Central memory CD8-positive, alpha-beta T cell (primary cell): ENCODE measurements at regions not wholly inside any gene's neighbourhood (a gene's known extent, or its start where the extent isn't known, plus 50 kb on each side); places are given as distances from the start of the nearest gene placed in this dataset.
A peak's percentile ranks its signal among the peaks of the same experiment; 100 is the strongest.

Source experiments
- ATAC-seq: fragments of 150-1000 bp; cut with Tn5 transposase; replicated peaks from 2 replicates; pipeline ENCODE4 v1.10.0; 2022; ENCODE audit warnings: mild to moderate bottlenecking, moderate FRiP score, moderate number of reproducible peaks; ENCODE audit not compliant: poor library complexity, severe bottlenecking; ENCODE audit errors: extremely low read depth
- DNase-seq, 2 donors: peaks; one replicate each; pipeline ENCODE4 v3.0.0; 2021; ENCODE audit warnings: low spot score in 2 of 2
- H3K27ac Mint-ChIP-seq: one replicate; pipeline ENCODE4 v1.8.0; 2022; ENCODE audit warnings: low read depth, mild to moderate bottlenecking, moderate library complexity, mixed read lengths
- H3K27me3 Mint-ChIP-seq: one replicate; pipeline ENCODE4 v1.8.0; 2022; ENCODE audit warnings: mixed read lengths
- H3K36me3 Mint-ChIP-seq: one replicate; pipeline ENCODE4 v1.8.0; 2022; ENCODE audit warnings: mild to moderate bottlenecking, moderate library complexity, mixed read lengths; ENCODE audit not compliant: insufficient read depth
- H3K4me1 Mint-ChIP-seq: one replicate; pipeline ENCODE4 v1.8.0; 2022; ENCODE audit warnings: mixed read lengths
- H3K4me3 Mint-ChIP-seq: one replicate; pipeline ENCODE4 v1.8.0; 2022; ENCODE audit warnings: mild to moderate bottlenecking, moderate library complexity, mixed read lengths
- H3K9me3 Mint-ChIP-seq: one replicate; pipeline ENCODE4 v1.8.0; 2022; ENCODE audit warnings: mixed read lengths

DNA sequence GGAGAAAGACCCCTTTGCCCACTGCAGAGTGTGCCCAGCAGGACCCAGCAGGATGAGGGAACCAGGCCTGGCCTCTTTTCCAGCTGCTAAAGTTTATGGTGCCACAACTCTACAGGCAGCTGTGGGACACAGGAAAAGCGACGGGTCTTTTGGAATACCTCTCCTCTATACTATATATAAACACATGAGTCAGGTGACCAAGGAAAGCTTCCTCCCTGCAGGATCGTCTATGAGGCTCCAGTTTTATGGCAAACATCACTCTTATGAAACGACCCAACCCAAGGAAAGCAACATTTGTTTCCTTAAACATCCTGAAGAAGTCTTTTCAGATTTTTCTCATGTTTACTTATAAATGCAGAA lies 102.8 kb upstream of the AKIP1 start:
- Mint-ChIP-seq H3K9me3 (no peaks in the 10 kb centered on the region), H3K27me3 (peaks cover 33% of the 10 kb centered on the region), H3K36me3 (no peaks in the 10 kb centered on the region), H3K27ac (no peak overlapping the region), H3K4me1 (peaks cover 8% of the 10 kb centered on the region), H3K4me3 (no peak overlapping the region)
- ATAC-seq (no peak), DNase-seq (no peak)

DNA sequence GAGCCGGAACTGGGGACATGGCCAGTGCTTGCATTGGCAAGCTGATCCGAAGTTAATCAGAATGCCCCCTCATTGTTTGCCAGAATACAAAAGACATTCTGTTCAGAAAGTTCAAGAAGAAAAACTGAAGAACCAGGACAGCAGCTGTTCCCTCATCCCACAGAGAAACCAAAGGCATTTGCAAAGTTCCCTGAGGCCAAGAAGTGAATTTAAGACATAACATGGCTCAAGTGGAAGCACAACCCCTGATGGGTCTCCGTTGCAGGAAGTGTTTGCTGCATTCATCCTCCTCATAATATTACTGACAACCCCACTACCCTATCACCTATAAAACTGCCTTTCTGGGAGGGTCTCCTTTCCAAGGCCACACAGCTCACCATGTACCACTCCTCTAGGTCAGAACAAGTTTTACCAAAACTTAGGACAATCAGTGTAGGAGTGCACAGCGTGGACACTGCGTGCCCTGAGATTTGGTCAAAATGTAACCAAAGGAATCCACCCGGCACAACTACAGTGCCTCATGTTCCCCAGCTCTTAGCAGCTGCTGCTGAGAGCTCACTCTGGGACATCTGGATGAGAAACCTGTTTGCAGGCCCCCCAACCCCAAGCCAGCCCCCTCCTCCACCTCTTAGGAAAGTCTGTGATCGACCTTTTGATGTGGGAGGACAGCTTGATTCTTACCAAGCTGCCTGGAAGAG lies 101.6 kb upstream of the AKIP1 start:
- Mint-ChIP-seq H3K4me1 (peaks cover 8% of the 10 kb centered on the region), H3K4me3 (no peak overlapping the region)

DNA sequence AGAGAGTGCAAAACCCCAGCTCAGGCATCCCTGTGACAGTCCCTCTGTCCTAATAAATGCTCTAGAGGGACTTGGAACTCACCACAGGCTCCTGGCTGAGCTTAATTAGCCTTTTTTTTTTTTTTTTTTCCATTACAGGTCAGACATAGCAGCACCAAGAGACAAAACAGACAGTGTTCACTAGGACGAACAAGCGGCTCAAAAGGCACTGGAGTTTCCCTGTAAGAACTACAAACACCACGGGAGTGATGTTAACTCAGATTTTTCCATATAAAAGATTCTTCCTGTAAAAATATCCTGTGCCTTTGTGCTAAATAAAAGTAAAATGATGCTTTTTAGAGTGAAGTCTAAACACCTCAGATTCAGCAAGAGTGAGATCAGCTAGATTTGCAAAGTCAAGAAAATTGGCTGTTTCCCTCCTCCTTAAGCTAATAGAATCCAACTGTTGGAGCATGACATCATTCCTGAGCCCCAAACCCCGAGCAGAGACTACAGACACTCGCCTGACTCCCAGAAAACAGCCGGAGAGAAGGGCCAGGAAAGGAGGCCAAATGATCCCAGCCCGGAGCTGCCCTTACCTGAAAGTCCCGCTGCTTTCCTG lies 101.0 kb upstream of the AKIP1 start:
- DNase-seq (no peak), ATAC-seq (no peak)
- Mint-ChIP-seq H3K4me1 (peaks cover 8% of the 10 kb centered on the region), H3K4me3 (no peak overlapping the region), H3K27ac (no peak overlapping the region), H3K9me3 (no peaks in the 10 kb centered on the region), H3K36me3 (no peaks in the 10 kb centered on the region), H3K27me3 (peaks cover 33% of the 10 kb centered on the region)

More for the DNA sequence above, 101.6 kb upstream of the AKIP1 start:
- Mint-ChIP-seq H3K27me3 (peaks cover 33% of the 10 kb centered on the region), H3K36me3 (no peaks in the 10 kb centered on the region), H3K9me3 (no peaks in the 10 kb centered on the region), H3K27ac (no peak overlapping the region)
- DNase-seq = no peak
- no peak for ATAC-seq

DNA sequence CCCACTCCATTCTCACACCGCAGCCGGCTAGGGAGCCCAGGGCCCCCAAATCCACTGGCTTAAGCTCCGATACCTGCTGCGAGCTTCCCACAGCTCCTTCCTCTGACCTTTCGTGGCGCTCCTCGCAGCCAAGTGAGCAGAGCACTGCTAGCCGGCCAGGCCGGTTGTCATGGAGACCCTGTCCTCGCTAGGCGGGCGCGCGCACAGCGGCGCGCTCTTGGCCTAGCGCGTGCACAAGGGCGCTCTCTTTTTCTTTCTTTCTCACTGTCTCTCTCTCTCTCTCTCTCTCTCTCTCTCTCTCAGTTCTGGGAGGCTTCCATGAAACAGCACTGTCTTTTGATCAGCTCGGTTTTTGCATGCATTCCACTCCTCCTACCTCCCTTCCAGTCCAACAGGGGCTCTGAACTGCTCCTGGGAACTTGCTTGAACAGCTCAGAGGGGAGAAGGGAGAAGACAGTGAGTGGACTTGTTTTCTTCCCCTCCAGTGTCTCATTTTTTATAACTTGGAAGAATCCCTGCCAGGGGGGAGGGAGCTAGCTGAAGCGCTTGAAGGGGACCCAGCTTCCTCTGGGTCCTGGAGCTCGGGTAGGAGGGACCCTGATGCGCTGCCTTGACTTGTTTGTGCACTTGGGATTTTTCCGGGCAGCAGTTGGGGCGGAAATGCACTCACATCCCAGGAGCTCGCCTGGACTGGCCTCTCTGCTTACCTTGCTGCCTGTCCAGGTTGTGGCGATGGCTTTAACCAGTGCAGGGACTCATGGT lies 100.3 kb upstream of the AKIP1 start:
- H3K4me1 Mint-ChIP-seq = peaks cover 8% of the 10 kb centered on the region
- ATAC-seq (no peak), DNase-seq (no peak)
- H3K4me3 Mint-ChIP-seq = peak overlapping the region; percentile 20
- H3K27me3 Mint-ChIP-seq = peaks cover 33% of the 10 kb centered on the region
- no peak overlapping the region for H3K27ac Mint-ChIP-seq
- H3K36me3 Mint-ChIP-seq = no peaks in the 10 kb centered on the region
- no peaks in the 10 kb centered on the region for H3K9me3 Mint-ChIP-seq

DNA sequence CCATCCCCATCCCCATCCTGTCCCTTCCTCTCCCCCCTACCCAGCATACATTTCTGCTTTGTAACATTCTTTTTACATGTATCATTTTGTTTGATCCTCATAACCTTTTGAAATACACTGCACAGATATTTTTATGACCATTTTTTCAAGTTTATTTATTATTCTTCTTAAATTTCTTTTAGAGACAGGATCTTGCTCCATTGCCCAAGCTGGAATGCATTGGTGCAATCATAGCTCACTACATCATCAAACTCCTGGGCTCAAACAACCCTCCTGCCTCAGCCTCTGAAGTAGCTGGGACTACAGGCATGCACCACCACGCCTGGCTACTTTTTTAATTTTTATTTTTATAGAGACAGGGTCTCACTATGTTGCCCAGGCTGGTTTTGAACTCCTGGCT lies 99.4 kb upstream of the AKIP1 start:
- no peak overlapping the region for H3K4me3 Mint-ChIP-seq

DNA sequence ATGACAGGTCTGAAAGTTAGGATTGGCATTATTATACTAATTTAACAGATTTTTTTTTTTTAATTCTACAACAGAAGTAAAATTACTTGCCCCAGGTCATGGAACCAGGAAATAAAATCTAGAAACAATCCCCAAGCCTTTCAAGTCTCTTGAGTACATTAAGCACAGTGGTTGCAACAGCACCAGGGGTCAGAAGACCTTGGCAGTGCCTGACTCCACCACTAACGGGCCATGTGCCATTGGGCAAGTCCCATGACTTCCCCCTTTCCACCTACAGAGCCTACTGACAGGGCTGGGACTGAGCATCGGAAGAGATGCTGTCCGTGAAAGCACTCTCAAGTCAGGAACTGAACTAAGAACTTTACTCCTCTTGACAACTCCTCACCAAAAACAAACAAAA lies 98.6 kb upstream of the AKIP1 start:
- H3K4me3 Mint-ChIP-seq = no peak overlapping the region
- ATAC-seq = no peak
- no peaks in the 10 kb centered on the region for H3K36me3 Mint-ChIP-seq
- no peak for DNase-seq
- peaks cover 8% of the 10 kb centered on the region for H3K4me1 Mint-ChIP-seq
- no peaks in the 10 kb centered on the region for H3K9me3 Mint-ChIP-seq
- H3K27me3 Mint-ChIP-seq = peaks cover 33% of the 10 kb centered on the region
- no peak overlapping the region for H3K27ac Mint-ChIP-seq

More for the DNA sequence above, 99.4 kb upstream of the AKIP1 start:
- DNase-seq = no peak
- Mint-ChIP-seq H3K4me1 (peaks cover 8% of the 10 kb centered on the region), H3K9me3 (no peaks in the 10 kb centered on the region), H3K27me3 (peaks cover 33% of the 10 kb centered on the region), H3K36me3 (no peaks in the 10 kb centered on the region), H3K27ac (no peak overlapping the region)
- no peak for ATAC-seq

DNA sequence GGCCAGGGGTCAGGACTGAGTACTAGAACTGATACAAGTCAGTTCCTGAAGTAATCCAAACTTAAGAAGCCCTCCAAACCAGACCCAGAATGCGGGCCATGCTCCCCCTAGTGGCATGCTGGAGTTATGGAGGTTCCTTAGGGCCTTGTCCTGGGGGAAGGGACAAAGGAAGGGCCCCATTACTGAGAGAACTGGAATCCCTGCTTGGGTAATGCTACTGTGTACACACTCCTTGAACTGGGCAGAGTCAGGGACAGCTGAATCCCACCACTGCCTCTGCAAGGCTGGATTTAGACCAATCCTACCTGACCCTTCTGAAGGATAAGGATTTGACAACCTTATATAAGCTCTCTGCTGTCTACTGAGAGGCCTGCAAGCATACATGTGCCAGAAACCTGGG lies 97.3 kb upstream of the AKIP1 start:
- no peaks in the 10 kb centered on the region for H3K36me3 Mint-ChIP-seq
- H3K4me3 Mint-ChIP-seq = no peak overlapping the region
- no peaks in the 10 kb centered on the region for H3K9me3 Mint-ChIP-seq
- peaks cover 8% of the 10 kb centered on the region for H3K4me1 Mint-ChIP-seq
- no peak overlapping the region for H3K27ac Mint-ChIP-seq
- peak in 1 of 2 donors; percentile 16 for DNase-seq
- no peak for ATAC-seq
- H3K27me3 Mint-ChIP-seq = peaks cover 26% of the 10 kb centered on the region

DNA sequence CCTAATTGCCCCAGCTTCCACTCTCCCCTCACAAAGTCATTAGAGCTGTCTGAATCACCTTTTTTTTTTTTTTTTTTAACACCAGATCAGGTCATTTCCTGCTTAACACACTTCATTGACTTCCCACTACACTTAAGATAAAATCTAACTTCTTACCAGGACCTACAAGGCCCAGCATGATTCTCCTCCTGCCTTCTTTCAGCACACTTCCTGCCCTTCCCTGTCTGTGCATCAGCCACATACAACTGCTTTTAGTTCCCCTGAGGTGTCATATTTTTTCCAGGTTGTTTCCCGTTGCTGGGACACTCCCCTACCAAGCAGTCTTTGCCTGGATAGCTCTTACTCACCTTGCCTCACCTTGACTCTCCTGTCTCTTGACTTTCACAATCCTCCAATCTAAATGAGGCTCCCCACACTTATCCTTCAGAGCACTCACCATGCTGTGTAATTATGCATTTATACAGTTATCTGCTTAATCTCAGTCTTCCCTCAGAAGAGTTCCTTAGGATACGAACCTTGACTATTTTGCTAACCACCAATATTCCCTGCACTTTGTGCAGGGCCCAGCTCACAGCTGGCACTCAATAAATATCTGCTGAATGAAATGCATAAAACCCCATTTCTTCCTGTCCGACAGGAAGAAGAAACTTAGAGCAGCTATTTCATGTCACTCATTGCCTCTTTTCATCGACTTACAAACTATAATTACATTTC lies 96.6 kb upstream of the AKIP1 start:
- H3K4me3 Mint-ChIP-seq = no peak overlapping the region
- ATAC-seq = no peak

DNA sequence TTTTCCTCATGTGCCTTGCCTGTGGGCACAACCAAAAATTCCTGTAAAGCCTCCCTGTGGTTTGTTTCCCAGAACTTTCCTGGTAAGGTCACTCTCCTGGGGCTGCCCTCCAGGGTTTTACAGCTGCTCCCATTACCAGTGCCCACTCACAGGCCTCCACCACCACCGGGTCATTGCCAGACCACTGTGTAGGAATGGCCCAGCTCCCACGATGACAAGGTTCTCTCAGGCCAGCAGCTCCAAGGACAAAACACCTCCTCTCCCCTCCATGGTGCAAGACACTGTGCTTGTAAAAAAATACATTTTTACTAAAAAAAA lies 96.1 kb upstream of the AKIP1 start:
- Mint-ChIP-seq H3K36me3 (no peaks in the 10 kb centered on the region), H3K27me3 (peaks cover 25% of the 10 kb centered on the region), H3K4me3 (no peak overlapping the region), H3K9me3 (no peaks in the 10 kb centered on the region), H3K4me1 (peaks cover 8% of the 10 kb centered on the region), H3K27ac (no peak overlapping the region)
- DNase-seq (no peak), ATAC-seq (no peak)

More for the DNA sequence above, 96.6 kb upstream of the AKIP1 start:
- H3K4me1 Mint-ChIP-seq = peaks cover 8% of the 10 kb centered on the region
- peaks cover 25% of the 10 kb centered on the region for H3K27me3 Mint-ChIP-seq
- DNase-seq = no peak
- no peaks in the 10 kb centered on the region for H3K36me3 Mint-ChIP-seq
- H3K9me3 Mint-ChIP-seq = no peaks in the 10 kb centered on the region
- H3K27ac Mint-ChIP-seq = no peak overlapping the region

DNA sequence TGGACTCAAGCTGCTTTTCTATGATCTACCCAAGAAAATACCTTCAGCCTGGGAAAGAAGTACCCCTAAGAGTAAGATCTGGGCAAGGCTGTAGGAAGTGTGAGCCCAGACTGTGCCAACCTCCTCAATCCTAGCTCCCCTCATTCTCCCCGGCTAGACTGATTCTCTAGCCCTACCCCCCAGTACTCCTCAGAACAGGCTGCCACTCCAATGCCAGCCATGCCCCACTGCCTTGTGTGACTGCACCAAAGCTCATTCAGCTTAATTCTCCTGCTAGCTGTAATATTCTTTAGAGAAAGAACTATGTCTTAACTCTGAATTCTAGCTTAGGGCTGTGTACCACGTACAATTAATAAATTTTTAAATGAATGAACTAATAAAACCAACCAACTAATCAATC lies 92.6 kb upstream of the AKIP1 start:
- ATAC-seq (no peak), DNase-seq (no peak)
- no peaks in the 10 kb centered on the region for H3K9me3 Mint-ChIP-seq
- H3K36me3 Mint-ChIP-seq = no peaks in the 10 kb centered on the region
- no peaks in the 10 kb centered on the region for H3K4me1 Mint-ChIP-seq
- no peak overlapping the region for H3K4me3 Mint-ChIP-seq
- peaks cover 9% of the 10 kb centered on the region for H3K27me3 Mint-ChIP-seq
- H3K27ac Mint-ChIP-seq = no peak overlapping the region

DNA sequence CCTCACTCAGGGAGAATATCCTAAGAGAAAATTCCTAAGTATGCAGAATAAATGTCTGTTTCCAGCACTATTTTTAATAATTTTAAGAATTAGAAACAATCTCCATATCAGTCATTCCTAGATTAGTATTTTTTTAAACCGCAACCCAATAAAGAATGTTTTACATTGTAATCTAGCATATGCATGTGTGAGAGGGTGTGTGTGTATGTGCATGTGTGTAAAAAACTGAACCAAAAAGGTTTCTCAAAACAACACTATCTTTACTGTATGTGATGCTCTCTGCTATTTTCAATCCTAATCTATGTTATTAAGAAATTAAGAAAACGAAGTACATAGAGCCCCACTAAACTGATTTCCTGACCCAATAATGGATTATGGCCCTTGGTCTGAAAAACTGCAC lies 90.6 kb upstream of the AKIP1 start:
- Mint-ChIP-seq H3K9me3 (no peaks in the 10 kb centered on the region), H3K4me3 (no peak overlapping the region)
- no peak for ATAC-seq

DNA sequence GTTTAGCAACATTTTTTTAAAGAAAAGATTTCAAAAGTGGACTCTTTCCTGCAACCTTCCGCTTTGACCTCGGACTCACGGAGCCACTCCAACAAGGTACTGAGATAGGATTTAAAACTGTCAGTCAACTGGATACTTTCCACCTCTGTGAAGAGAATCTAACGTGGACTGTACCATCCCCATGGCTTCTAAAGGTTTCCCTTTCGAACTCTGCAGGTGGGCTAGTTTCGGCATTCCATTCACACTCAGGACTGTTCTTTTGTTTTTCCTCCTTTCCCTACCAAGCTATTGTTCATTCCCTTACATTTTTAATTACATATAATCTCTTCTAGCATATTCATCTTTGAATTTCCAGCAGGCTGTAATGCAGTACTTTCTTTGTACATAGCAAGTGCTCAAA lies 88.5 kb upstream of the AKIP1 start:
- Mint-ChIP-seq H3K36me3 (no peaks in the 10 kb centered on the region), H3K4me3 (no peak overlapping the region), H3K4me1 (no peaks in the 10 kb centered on the region), H3K27ac (no peak overlapping the region), H3K9me3 (no peaks in the 10 kb centered on the region), H3K27me3 (peaks cover 9% of the 10 kb centered on the region)
- ATAC-seq = no peak
- no peak for DNase-seq

More for the DNA sequence above, 90.6 kb upstream of the AKIP1 start:
- no peak for DNase-seq
- H3K4me1 Mint-ChIP-seq = no peaks in the 10 kb centered on the region
- H3K27ac Mint-ChIP-seq = no peak overlapping the region
- no peaks in the 10 kb centered on the region for H3K36me3 Mint-ChIP-seq
- H3K27me3 Mint-ChIP-seq = peaks cover 9% of the 10 kb centered on the region
